NAMALWA (cell line): ENCODE measurements at regions not wholly inside any gene's neighbourhood (a gene's known extent, or its start where the extent isn't known, plus 50 kb on each side); places are given as distances from the start of the nearest gene placed in this dataset.
"Not testable (repeated sequence)": the region's sequence is repeated elsewhere in the genome, so short reads cannot be mapped to it uniquely, and the experiment has no call there.

Experiments used
- DNase-seq: peaks from one replicate; pipeline ENCODE4 v3.0.0-alpha.2; 2015; ENCODE audit warnings: low spot score

- DNase-seq = not testable (repeated sequence)
Measured at GRCh38 chrX:42157923-42158322, 234.6 kb upstream of the CASK start.

GRCh38 chrX:42151808-42152207 lies 228.5 kb upstream of the CASK start:
- DNase-seq = no peak

- no peak for DNase-seq
Measured at GRCh38 chrX:42149765-42150164, 226.4 kb upstream of the CASK start.

GRCh38 chrX:42149281-42149680 lies 225.9 kb upstream of the CASK start:
- no peak for DNase-seq

- no peak for DNase-seq
Measured at GRCh38 chrX:42143866-42144592, 220.7 kb upstream of the CASK start.

GRCh38 chrX:42140320-42140719 lies 217.0 kb upstream of the CASK start:
- no peak for DNase-seq

GRCh38 chrX:42135583-42136228 lies 212.4 kb upstream of the CASK start:
- no peak for DNase-seq

GRCh38 chrX:42131856-42132255 lies 208.5 kb upstream of the CASK start:
- no peak for DNase-seq

- DNase-seq = no peak
Measured at GRCh38 chrX:42129022-42129940, 205.9 kb upstream of the CASK start.

GRCh38 chrX:42128587-42128986 lies 205.2 kb upstream of the CASK start:
- DNase-seq = no peak

- DNase-seq = no peak
Measured at GRCh38 chrX:42128020-42128419, 204.7 kb upstream of the CASK start.

GRCh38 chrX:42127563-42127962 lies 204.2 kb upstream of the CASK start:
- DNase-seq = no peak

- DNase-seq = no peak
Measured at GRCh38 chrX:42123369-42123768, 200.0 kb upstream of the CASK start.

GRCh38 chrX:42119076-42119475 lies 195.7 kb upstream of the CASK start:
- DNase-seq = no peak

- no peak for DNase-seq
Measured at GRCh38 chrX:42117318-42117717, 194.0 kb upstream of the CASK start.

- DNase-seq = no peak
Measured at GRCh38 chrX:42109428-42109827, 186.1 kb upstream of the CASK start.

GRCh38 chrX:42107495-42108488 lies 184.4 kb upstream of the CASK start:
- no peak for DNase-seq

- DNase-seq = no peak
Measured at GRCh38 chrX:42106556-42106955, 183.2 kb upstream of the CASK start.

- DNase-seq = no peak
Measured at GRCh38 chrX:42102586-42103282, 179.4 kb upstream of the CASK start.

- DNase-seq = no peak
Measured at GRCh38 chrX:42098900-42099299, 175.5 kb upstream of the CASK start.

GRCh38 chrX:42097486-42097885 lies 174.1 kb upstream of the CASK start:
- no peak for DNase-seq
